Uterus (tissue), 2 donors: ENCODE measurements at regions not wholly inside any gene's neighbourhood (a gene's known extent, or its start where the extent isn't known, plus 50 kb on each side); places are given as distances from the start of the nearest gene placed in this dataset.

Experiments
- POLR2A ChIP-seq, 2 donors: fragments of 450-650 bp; IDR thresholded peaks; one replicate each; pipeline ENCODE4 v1.6.1; 2016; ENCODE audit warnings: antibody characterized with exemption in 2 of 2, mild to moderate bottlenecking in 1 of 2, moderate library complexity in 1 of 2
- TF ChIP-seq, protein P1 (sequence below), 4 experiments: fragments of 200-600 bp in 2 of 4; fragments of 450-650 bp in 2 of 4; sonication (generic) in 2 of 4; IDR thresholded peaks; one replicate each; pipeline ENCODE4 v1.5.1; 2016 to 2019; ENCODE audit warnings: antibody characterized with exemption in 4 of 4, mild to moderate bottlenecking in 2 of 4, moderate library complexity in 1 of 4

DNA sequence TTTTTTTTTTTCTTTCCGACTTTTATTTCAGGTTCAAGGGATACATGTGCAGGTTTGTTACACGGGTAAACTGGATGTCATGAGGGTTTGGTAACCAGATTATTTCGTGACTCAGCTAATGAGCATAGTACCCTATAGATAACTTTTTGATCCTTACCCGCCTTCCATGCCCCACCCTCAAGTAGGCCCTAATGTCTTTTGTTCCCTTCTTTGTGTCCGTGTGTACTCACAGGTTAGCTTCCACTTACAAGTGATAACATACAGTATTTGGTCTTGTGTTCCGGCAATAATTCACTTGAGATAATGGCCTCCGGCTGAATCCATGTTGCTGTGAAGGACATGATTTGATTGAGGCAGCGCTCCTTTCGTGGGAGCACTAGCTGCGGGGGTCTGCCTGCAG is 402.8 kb upstream of the SGO1 start:
- TF ChIP-seq, protein P1, sequence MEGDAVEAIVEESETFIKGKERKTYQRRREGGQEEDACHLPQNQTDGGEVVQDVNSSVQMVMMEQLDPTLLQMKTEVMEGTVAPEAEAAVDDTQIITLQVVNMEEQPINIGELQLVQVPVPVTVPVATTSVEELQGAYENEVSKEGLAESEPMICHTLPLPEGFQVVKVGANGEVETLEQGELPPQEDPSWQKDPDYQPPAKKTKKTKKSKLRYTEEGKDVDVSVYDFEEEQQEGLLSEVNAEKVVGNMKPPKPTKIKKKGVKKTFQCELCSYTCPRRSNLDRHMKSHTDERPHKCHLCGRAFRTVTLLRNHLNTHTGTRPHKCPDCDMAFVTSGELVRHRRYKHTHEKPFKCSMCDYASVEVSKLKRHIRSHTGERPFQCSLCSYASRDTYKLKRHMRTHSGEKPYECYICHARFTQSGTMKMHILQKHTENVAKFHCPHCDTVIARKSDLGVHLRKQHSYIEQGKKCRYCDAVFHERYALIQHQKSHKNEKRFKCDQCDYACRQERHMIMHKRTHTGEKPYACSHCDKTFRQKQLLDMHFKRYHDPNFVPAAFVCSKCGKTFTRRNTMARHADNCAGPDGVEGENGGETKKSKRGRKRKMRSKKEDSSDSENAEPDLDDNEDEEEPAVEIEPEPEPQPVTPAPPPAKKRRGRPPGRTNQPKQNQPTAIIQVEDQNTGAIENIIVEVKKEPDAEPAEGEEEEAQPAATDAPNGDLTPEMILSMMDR (IDR thresholded peaks at IDR 0.05): no peak
- TF ChIP-seq POLR2A (IDR thresholded peaks at IDR 0.05): no peak
